ENCODE measurements at regions not wholly inside any gene's neighbourhood (a gene's known extent, or its start where the extent isn't known, plus 50 kb on each side); places are given as distances from the start of the nearest gene placed in this dataset.

- TF ChIP-seq POLR2A (IDR thresholded peaks at IDR 0.05) = no peak
- no peak for TF ChIP-seq EP300 (IDR thresholded peaks at IDR 0.05)
- TF ChIP-seq CTCF (IDR thresholded peaks at IDR 0.05) = no peak
These were observed 51.7 kb upstream of the ITPRID2 start for GRCh38 chr2:181839811-181840210.

Data from tibial nerve (tissue), 4 donors.